ENCODE measurements at regions not wholly inside any gene's neighbourhood (a gene's known extent, or its start where the extent isn't known, plus 50 kb on each side); places are given as distances from the start of the nearest gene placed in this dataset.

GRCh38 chrX:39133971-39134370 is 332.7 kb downstream of the MID1IP1 start:
- Histone ChIP-seq H3K4me2 (ENCODE audit: low read depth, low read length, poor library complexity, severe bottlenecking) (no peak overlapping the region), H3K79me2 (ENCODE audit: low read length) (no peaks in the 10 kb centered on the region), H3K4me1 (ENCODE audit: low read length) (no peaks in the 10 kb centered on the region), H4K20me1 (ENCODE audit: insufficient read depth, low read depth, low read length) (no peaks in the 10 kb centered on the region), H3K9me2 (replicated peaks; ENCODE audit: insufficient read depth, low read length) (no peaks in the 10 kb centered on the region; the same call in 1 of the 2 replicates), H2AFZ (ENCODE audit: low read length) (no peak overlapping the region), H3K27ac (ENCODE audit: low read length) (no peak overlapping the region), H3K36me3 (ENCODE audit: insufficient read depth, low read length) (no peaks in the 10 kb centered on the region), H3K27me3 (ENCODE audit: low read length) (no peaks in the 10 kb centered on the region), H3K9me3 (ENCODE audit: low read length) (no peaks in the 10 kb centered on the region), H3K4me3 (ENCODE audit: low read length) (no peak overlapping the region), H3K9ac (ENCODE audit: low read length) (no peak overlapping the region)
- peak; percentile 63 for DNase-seq

- H3K9me3 ChIP-seq (ENCODE audit: low read length), result no peaks in the 10 kb centered on the region
- H3K27me3 ChIP-seq (ENCODE audit: low read length), result no peaks in the 10 kb centered on the region
- H3K27ac ChIP-seq (ENCODE audit: low read length), result no peak overlapping the region
- no peaks in the 10 kb centered on the region; the same call in 1 of the 2 replicates for H3K9me2 ChIP-seq (replicated peaks; ENCODE audit: insufficient read depth, low read length)
- no peaks in the 10 kb centered on the region for H3K4me1 ChIP-seq (ENCODE audit: low read length)
- no peak overlapping the region for H2AFZ ChIP-seq (ENCODE audit: low read length)
- no peak overlapping the region for H3K4me2 ChIP-seq (ENCODE audit: low read depth, low read length, poor library complexity, severe bottlenecking)
- no peak overlapping the region for H3K4me3 ChIP-seq (ENCODE audit: low read length)
- DNase-seq, result no peak
- H3K79me2 ChIP-seq (ENCODE audit: low read length), result no peaks in the 10 kb centered on the region
- H3K9ac ChIP-seq (ENCODE audit: low read length), result no peak overlapping the region
- H4K20me1 ChIP-seq (ENCODE audit: insufficient read depth, low read depth, low read length), result no peaks in the 10 kb centered on the region
- no peaks in the 10 kb centered on the region for H3K36me3 ChIP-seq (ENCODE audit: insufficient read depth, low read length)
Observed at GRCh38 chrX:39137363-39137954, 336.2 kb downstream of the MID1IP1 start.

- no peak overlapping the region for H2AFZ ChIP-seq (ENCODE audit: low read length)
- H3K27ac ChIP-seq (ENCODE audit: low read length), result no peak overlapping the region
- H3K4me3 ChIP-seq (ENCODE audit: low read length), result no peak overlapping the region
- H3K36me3 ChIP-seq (ENCODE audit: insufficient read depth, low read length), result no peaks in the 10 kb centered on the region
- H3K4me2 ChIP-seq (ENCODE audit: low read depth, low read length, poor library complexity, severe bottlenecking), result no peak overlapping the region
- H3K4me1 ChIP-seq (ENCODE audit: low read length), result peaks cover 7% of the 10 kb centered on the region
- no peaks in the 10 kb centered on the region for H3K79me2 ChIP-seq (ENCODE audit: low read length)
- H4K20me1 ChIP-seq (ENCODE audit: insufficient read depth, low read depth, low read length), result no peaks in the 10 kb centered on the region
- no peak overlapping the region for H3K9ac ChIP-seq (ENCODE audit: low read length)
- no peaks in the 10 kb centered on the region; the same call in 1 of the 2 replicates for H3K9me2 ChIP-seq (replicated peaks; ENCODE audit: insufficient read depth, low read length)
- no peaks in the 10 kb centered on the region for H3K9me3 ChIP-seq (ENCODE audit: low read length)
- no peaks in the 10 kb centered on the region for H3K27me3 ChIP-seq (ENCODE audit: low read length)
- DNase-seq, result no peak
Observed at GRCh38 chrX:39140581-39140980, 339.3 kb downstream of the MID1IP1 start.

GRCh38 chrX:39144323-39144722 is 343.1 kb downstream of the MID1IP1 start:
- Histone ChIP-seq H3K9me2 (replicated peaks; ENCODE audit: insufficient read depth, low read length) (no peaks in the 10 kb centered on the region), H3K9me3 (ENCODE audit: low read length) (no peaks in the 10 kb centered on the region), H2AFZ (ENCODE audit: low read length) (no peak overlapping the region), H3K36me3 (ENCODE audit: insufficient read depth, low read length) (no peaks in the 10 kb centered on the region), H3K9ac (ENCODE audit: low read length) (no peak overlapping the region), H3K27ac (ENCODE audit: low read length) (no peak overlapping the region), H3K4me3 (ENCODE audit: low read length) (no peak overlapping the region), H3K27me3 (ENCODE audit: low read length) (no peaks in the 10 kb centered on the region), H3K79me2 (ENCODE audit: low read length) (no peaks in the 10 kb centered on the region), H4K20me1 (ENCODE audit: insufficient read depth, low read depth, low read length) (no peaks in the 10 kb centered on the region), H3K4me2 (ENCODE audit: low read depth, low read length, poor library complexity, severe bottlenecking) (no peak overlapping the region), H3K4me1 (ENCODE audit: low read length) (peaks cover 7% of the 10 kb centered on the region)
- DNase-seq, result peak; percentile 53

GRCh38 chrX:39144956-39145355 is 343.7 kb downstream of the MID1IP1 start:
- no peaks in the 10 kb centered on the region for H3K9me3 ChIP-seq (ENCODE audit: low read length)
- H3K27ac ChIP-seq (ENCODE audit: low read length), result no peak overlapping the region
- H3K27me3 ChIP-seq (ENCODE audit: low read length), result no peaks in the 10 kb centered on the region
- H3K4me3 ChIP-seq (ENCODE audit: low read length), result no peak overlapping the region
- peaks cover 7% of the 10 kb centered on the region for H3K4me1 ChIP-seq (ENCODE audit: low read length)
- no peaks in the 10 kb centered on the region for H3K79me2 ChIP-seq (ENCODE audit: low read length)
- H4K20me1 ChIP-seq (ENCODE audit: insufficient read depth, low read depth, low read length), result no peaks in the 10 kb centered on the region
- H3K36me3 ChIP-seq (ENCODE audit: insufficient read depth, low read length), result no peaks in the 10 kb centered on the region
- no peak overlapping the region for H2AFZ ChIP-seq (ENCODE audit: low read length)
- H3K4me2 ChIP-seq (ENCODE audit: low read depth, low read length, poor library complexity, severe bottlenecking), result no peak overlapping the region
- no peaks in the 10 kb centered on the region for H3K9me2 ChIP-seq (replicated peaks; ENCODE audit: insufficient read depth, low read length)
- DNase-seq, result no peak
- no peak overlapping the region for H3K9ac ChIP-seq (ENCODE audit: low read length)

GRCh38 chrX:39145859-39146258 is 344.6 kb downstream of the MID1IP1 start:
- H4K20me1 ChIP-seq (ENCODE audit: insufficient read depth, low read depth, low read length), result no peaks in the 10 kb centered on the region
- H3K9me3 ChIP-seq (ENCODE audit: low read length), result no peaks in the 10 kb centered on the region
- H3K9ac ChIP-seq (ENCODE audit: low read length), result no peak overlapping the region
- no peak overlapping the region for H3K4me3 ChIP-seq (ENCODE audit: low read length)
- no peaks in the 10 kb centered on the region for H3K79me2 ChIP-seq (ENCODE audit: low read length)
- peaks cover 7% of the 10 kb centered on the region for H3K4me1 ChIP-seq (ENCODE audit: low read length)
- no peak overlapping the region for H2AFZ ChIP-seq (ENCODE audit: low read length)
- no peak for DNase-seq
- H3K36me3 ChIP-seq (ENCODE audit: insufficient read depth, low read length), result no peaks in the 10 kb centered on the region
- no peaks in the 10 kb centered on the region for H3K9me2 ChIP-seq (replicated peaks; ENCODE audit: insufficient read depth, low read length)
- H3K27ac ChIP-seq (ENCODE audit: low read length), result no peak overlapping the region
- H3K27me3 ChIP-seq (ENCODE audit: low read length), result no peaks in the 10 kb centered on the region
- no peak overlapping the region for H3K4me2 ChIP-seq (ENCODE audit: low read depth, low read length, poor library complexity, severe bottlenecking)

- DNase-seq, result peak; percentile 77
- Histone ChIP-seq H2AFZ (ENCODE audit: low read length) (no peak overlapping the region), H3K9ac (ENCODE audit: low read length) (no peak overlapping the region), H4K20me1 (ENCODE audit: insufficient read depth, low read depth, low read length) (no peaks in the 10 kb centered on the region), H3K36me3 (ENCODE audit: insufficient read depth, low read length) (no peaks in the 10 kb centered on the region), H3K4me2 (ENCODE audit: low read depth, low read length, poor library complexity, severe bottlenecking) (no peak overlapping the region), H3K79me2 (ENCODE audit: low read length) (no peaks in the 10 kb centered on the region), H3K4me3 (ENCODE audit: low read length) (no peak overlapping the region), H3K27ac (ENCODE audit: low read length) (no peak overlapping the region), H3K9me2 (replicated peaks; ENCODE audit: insufficient read depth, low read length) (no peaks in the 10 kb centered on the region), H3K4me1 (ENCODE audit: low read length) (no peaks in the 10 kb centered on the region; the same call in 1 of the 2 replicates), H3K27me3 (ENCODE audit: low read length) (no peaks in the 10 kb centered on the region), H3K9me3 (ENCODE audit: low read length) (no peaks in the 10 kb centered on the region)
Observed at GRCh38 chrX:39149761-39150160, 348.5 kb downstream of the MID1IP1 start.

GRCh38 chrX:39150220-39150619 is 349.0 kb downstream of the MID1IP1 start:
- Histone ChIP-seq H3K9me2 (replicated peaks; ENCODE audit: insufficient read depth, low read length) (no peaks in the 10 kb centered on the region), H3K9me3 (ENCODE audit: low read length) (no peaks in the 10 kb centered on the region), H3K36me3 (ENCODE audit: insufficient read depth, low read length) (no peaks in the 10 kb centered on the region), H2AFZ (ENCODE audit: low read length) (no peak overlapping the region), H3K4me1 (ENCODE audit: low read length) (no peaks in the 10 kb centered on the region), H4K20me1 (ENCODE audit: insufficient read depth, low read depth, low read length) (no peaks in the 10 kb centered on the region), H3K27ac (ENCODE audit: low read length) (no peak overlapping the region), H3K4me2 (ENCODE audit: low read depth, low read length, poor library complexity, severe bottlenecking) (no peak overlapping the region), H3K9ac (ENCODE audit: low read length) (no peak overlapping the region), H3K4me3 (ENCODE audit: low read length) (no peak overlapping the region), H3K79me2 (ENCODE audit: low read length) (no peaks in the 10 kb centered on the region), H3K27me3 (ENCODE audit: low read length) (no peaks in the 10 kb centered on the region)
- DNase-seq, result no peak

Measured in Karpas-422 (cell line).